Right lobe of liver (tissue), 4 donors: ENCODE measurements at regions not wholly inside any gene's neighbourhood (a gene's known extent, or its start where the extent isn't known, plus 50 kb on each side); places are given as distances from the start of the nearest gene placed in this dataset.

Experiments
- CTCF ChIP-seq, 4 donors: fragments of 200-600 bp in 3 of 4; fragments of 450-650 bp in 1 of 4; IDR thresholded peaks; one replicate each; pipeline versions ENCODE4 v1.5.1 to v1.8.0; 2016 to 2022; ENCODE audit warnings: antibody characterized with exemption in 4 of 4, mild to moderate bottlenecking in 2 of 4
- POLR2A ChIP-seq: fragments of 450-650 bp; IDR thresholded peaks from one replicate; pipeline ENCODE4 v1.6.1; 2017; ENCODE audit warnings: antibody characterized with exemption, mild to moderate bottlenecking
- donor health status: DM: no; HTN: no; CAD: no.
- donor health status: DM: no; HTN: no; CAD: no.
- donor health status: DM: no; HTN: yes; CAD: no.

GRCh38 chr7:46970131-46970430, 611.8 kb downstream of the TNS3 start:
- TF ChIP-seq CTCF (IDR thresholded peaks at IDR 0.05) (no peak), POLR2A (no peak)
